ENCODE measurements at regions not wholly inside any gene's neighbourhood (a gene's known extent, or its start where the extent isn't known, plus 50 kb on each side); places are given as distances from the start of the nearest gene placed in this dataset.

- in situ Hi-C loops (cut with HindIII; ENCODE audit: low pct_unique_long_range_greater_than_20kb, low sequenced_read_pairs): no loop called here
- DNase-seq (ENCODE audit: low read depth): no peak
These were observed 170.4 kb upstream of the TET2 start for GRCh38 chr4:104976262-104976661.

GRCh38 chr4:104979083-104979760 is 167.5 kb upstream of the TET2 start:
- in situ Hi-C loops (cut with HindIII; ENCODE audit: low pct_unique_long_range_greater_than_20kb, low sequenced_read_pairs): no loop called here
- no peak for DNase-seq (ENCODE audit: low read depth)

- in situ Hi-C loops (cut with HindIII; ENCODE audit: low pct_unique_long_range_greater_than_20kb, low sequenced_read_pairs): no loop called here
These were observed 163.0 kb upstream of the TET2 start for GRCh38 chr4:104983615-104984179.

DNA sequence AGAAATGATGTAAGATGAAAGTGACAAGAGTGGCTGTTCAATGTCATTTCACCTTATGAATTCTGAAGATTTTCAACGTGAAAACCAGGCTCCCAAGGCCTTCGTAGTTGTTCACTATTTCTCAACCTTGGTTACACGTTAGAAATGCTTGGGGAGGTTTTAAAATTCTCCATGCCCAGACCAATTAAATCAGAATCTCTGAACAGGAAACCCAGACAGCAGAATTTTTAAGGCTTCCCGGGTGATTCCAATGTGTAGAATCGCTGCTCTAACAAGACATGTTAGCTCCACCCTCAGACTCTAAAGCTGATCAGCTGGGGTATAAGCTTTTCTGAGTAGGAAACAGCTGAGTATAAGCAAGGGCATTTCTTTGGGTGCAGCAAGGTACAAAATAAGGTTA is 160.4 kb upstream of the TET2 start:
- in situ Hi-C loops (cut with HindIII; ENCODE audit: low pct_unique_long_range_greater_than_20kb, low sequenced_read_pairs): no loop called here

More at GRCh38 chr4:104983615-104984179, 163.0 kb upstream of the TET2 start:
- DNase-seq (ENCODE audit: low read depth): no peak

GRCh38 chr4:104989371-104989770 is 157.3 kb upstream of the TET2 start:
- in situ Hi-C loops (cut with HindIII; ENCODE audit: low pct_unique_long_range_greater_than_20kb, low sequenced_read_pairs): no loop called here
- DNase-seq (ENCODE audit: low read depth): no peak

More for the DNA sequence above, 160.4 kb upstream of the TET2 start:
- no peak for DNase-seq (ENCODE audit: low read depth)

DNA sequence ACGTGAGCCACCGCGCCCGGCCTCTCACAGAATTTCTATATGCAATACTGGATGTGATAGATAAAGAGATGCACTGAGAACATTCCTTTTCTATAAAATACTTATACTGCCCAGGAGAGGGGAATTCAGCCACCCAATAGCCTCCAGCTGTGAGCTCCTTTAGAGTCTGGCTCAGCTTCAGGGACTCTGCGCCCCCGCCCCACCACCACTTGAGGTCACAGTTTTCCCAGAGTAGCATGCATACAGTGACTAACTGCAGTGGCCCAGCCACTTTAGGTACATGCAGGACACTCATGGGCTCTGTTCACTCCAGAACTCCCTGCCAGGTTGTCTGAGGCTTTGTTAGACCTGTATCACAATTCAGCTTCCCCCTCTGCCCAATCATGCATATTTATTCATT is 144.4 kb upstream of the TET2 start:
- in situ Hi-C loops (cut with HindIII; ENCODE audit: low pct_unique_long_range_greater_than_20kb, low sequenced_read_pairs): no loop called here
- DNase-seq (ENCODE audit: low read depth): no peak

- in situ Hi-C loops (cut with HindIII; ENCODE audit: low pct_unique_long_range_greater_than_20kb, low sequenced_read_pairs): no loop called here
- DNase-seq (ENCODE audit: low read depth): no peak
These were observed 132.4 kb upstream of the TET2 start for GRCh38 chr4:105014234-105014633.

DNA sequence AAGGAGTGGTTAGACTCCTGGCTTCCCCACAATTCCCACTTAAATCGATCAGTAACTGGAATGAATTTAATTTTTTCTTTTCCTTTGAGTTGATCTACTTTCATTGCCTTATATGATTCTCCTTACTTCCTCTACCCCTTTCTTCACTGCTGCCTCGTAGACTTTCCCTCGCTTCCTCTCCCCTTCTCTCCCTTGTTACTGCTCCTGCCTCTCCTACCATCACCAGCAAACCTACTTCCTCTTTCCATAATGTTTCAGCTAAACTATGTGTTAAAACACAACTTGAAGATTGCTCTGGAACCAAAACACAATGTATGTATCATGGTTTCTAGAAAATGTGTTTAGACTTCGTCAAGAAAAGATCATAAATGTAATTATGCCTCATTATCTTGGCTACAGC is 132.0 kb upstream of the TET2 start:
- in situ Hi-C loops (cut with HindIII; ENCODE audit: low pct_unique_long_range_greater_than_20kb, low sequenced_read_pairs): no loop called here
- no peak for DNase-seq (ENCODE audit: low read depth)

- in situ Hi-C loops (cut with HindIII; ENCODE audit: low pct_unique_long_range_greater_than_20kb, low sequenced_read_pairs): no loop called here
- DNase-seq (ENCODE audit: low read depth): no peak
These were observed 130.9 kb upstream of the TET2 start for GRCh38 chr4:105015750-105016149.

GRCh38 chr4:105022811-105023667 is 123.6 kb upstream of the TET2 start:
- DNase-seq (ENCODE audit: low read depth): no peak
- in situ Hi-C loops (cut with HindIII; ENCODE audit: low pct_unique_long_range_greater_than_20kb, low sequenced_read_pairs): no loop called here

- in situ Hi-C loops (cut with HindIII; ENCODE audit: low pct_unique_long_range_greater_than_20kb, low sequenced_read_pairs): no loop called here
- DNase-seq (ENCODE audit: low read depth): no peak
These were observed 123.0 kb upstream of the TET2 start for GRCh38 chr4:105023668-105024055.

DNA sequence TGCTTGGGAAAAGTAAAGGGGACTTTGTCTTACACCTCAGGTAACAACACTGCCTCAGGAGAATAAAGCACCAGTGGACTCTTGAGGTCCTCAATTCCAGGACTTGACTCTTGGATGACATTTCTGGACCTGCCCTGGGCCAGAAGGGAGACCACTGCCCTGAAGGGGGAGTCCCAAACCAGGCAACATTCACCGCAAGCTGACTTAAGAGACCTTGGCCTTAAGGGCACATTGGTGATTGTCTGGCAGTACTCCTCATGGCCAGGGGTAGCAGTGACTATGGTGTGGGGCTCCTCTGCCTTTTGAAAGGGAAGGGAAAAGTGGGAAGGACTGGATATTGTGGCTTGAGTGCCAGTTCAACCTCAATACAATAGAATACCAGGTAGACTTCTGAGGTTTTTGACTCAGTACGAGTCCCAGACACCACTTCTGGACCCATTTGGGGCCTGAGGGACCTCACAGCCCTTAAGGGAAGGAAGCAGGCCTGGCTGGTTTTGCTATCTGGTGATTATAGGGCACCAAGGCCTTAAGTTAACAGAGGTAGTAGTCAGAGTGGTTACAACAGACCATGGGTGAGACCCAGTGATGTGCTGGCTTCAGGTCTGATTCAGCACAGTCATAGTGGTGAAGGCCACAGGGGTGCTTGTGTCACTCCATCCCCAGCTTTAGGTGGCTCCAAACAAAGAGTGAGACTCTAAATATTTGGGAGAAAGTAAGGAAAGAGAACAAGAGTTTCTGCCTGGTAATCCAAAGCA is 121.2 kb upstream of the TET2 start:
- no peak for DNase-seq (ENCODE audit: low read depth)
- in situ Hi-C loops (cut with HindIII; ENCODE audit: low pct_unique_long_range_greater_than_20kb, low sequenced_read_pairs): no loop called here

DNA sequence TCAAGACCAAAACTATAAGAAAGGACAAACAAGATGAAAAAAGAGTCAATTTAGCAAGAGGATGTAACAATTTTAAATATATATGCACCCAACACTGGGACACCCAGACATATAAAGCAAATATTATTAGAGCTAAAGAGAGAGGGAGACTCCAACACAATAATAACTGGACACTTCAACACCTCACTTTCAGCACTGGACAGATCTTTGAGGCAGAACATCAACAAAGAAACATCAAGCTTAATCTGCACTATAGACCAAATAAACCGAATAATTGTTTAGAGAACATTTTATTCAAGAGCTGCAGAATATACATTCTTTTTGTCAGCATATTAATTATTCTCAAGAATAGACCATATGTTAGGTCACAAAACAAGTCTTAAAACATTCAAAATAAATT is 109.7 kb upstream of the TET2 start:
- in situ Hi-C loops (cut with HindIII; ENCODE audit: low pct_unique_long_range_greater_than_20kb, low sequenced_read_pairs): no loop called here

GRCh38 chr4:105042451-105042850 is 104.2 kb upstream of the TET2 start:
- DNase-seq (ENCODE audit: low read depth): no peak
- in situ Hi-C loops (cut with HindIII; ENCODE audit: low pct_unique_long_range_greater_than_20kb, low sequenced_read_pairs): no loop called here

More for the DNA sequence above, 109.7 kb upstream of the TET2 start:
- DNase-seq (ENCODE audit: low read depth): no peak

GRCh38 chr4:105050896-105051295 is 95.8 kb upstream of the TET2 start:
- no peak for DNase-seq (ENCODE audit: low read depth)
- in situ Hi-C loops (cut with HindIII; ENCODE audit: low pct_unique_long_range_greater_than_20kb, low sequenced_read_pairs): no loop called here

- no peak for DNase-seq (ENCODE audit: low read depth)
- in situ Hi-C loops (cut with HindIII; ENCODE audit: low pct_unique_long_range_greater_than_20kb, low sequenced_read_pairs): no loop called here
These were observed 89.1 kb upstream of the TET2 start for GRCh38 chr4:105057370-105058105.

GRCh38 chr4:105058177-105058812 is 88.4 kb upstream of the TET2 start:
- in situ Hi-C loops (cut with HindIII; ENCODE audit: low pct_unique_long_range_greater_than_20kb, low sequenced_read_pairs): no loop called here
- peak; percentile 15 for DNase-seq (ENCODE audit: low read depth)

DNA sequence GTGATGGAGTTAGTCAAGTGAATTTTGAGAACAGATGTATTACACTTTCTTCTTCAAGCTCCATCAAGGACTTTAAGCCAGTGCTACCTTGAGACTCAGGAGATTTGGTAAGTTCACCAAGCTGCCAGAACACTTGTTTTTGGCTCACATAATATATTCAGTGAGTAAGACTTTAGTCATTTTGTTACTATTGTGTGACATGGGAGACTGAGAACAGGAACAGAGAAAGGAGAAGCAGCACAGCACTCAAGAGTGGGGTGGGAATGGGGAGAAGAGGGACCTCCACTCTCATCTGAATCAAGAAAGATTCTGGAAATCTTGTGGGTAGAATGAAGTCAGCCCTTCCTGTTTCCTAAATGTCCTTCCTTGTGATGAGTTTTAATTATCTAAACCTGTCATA is 87.3 kb upstream of the TET2 start:
- in situ Hi-C loops (cut with HindIII; ENCODE audit: low pct_unique_long_range_greater_than_20kb, low sequenced_read_pairs): no loop called here
- DNase-seq (ENCODE audit: low read depth): no peak

Data from Caki2 (cell line).